Testis (tissue), 2 donors: ENCODE measurements at regions not wholly inside any gene's neighbourhood (a gene's known extent, or its start where the extent isn't known, plus 50 kb on each side); places are given as distances from the start of the nearest gene placed in this dataset.

Experiments
- DNase-seq: peaks from one replicate; pipeline ENCODE4 v3.0.0-alpha.2; 2019
- H3K27ac ChIP-seq, 2 donors: fragments of 200-600 bp; sonication (generic); one replicate each; pipeline ENCODE4 v1.5.1; 2019
- H3K27me3 ChIP-seq: fragments of 200-600 bp; sonication (generic); one replicate; pipeline ENCODE4 v1.5.1; 2019
- H3K36me3 ChIP-seq: fragments of 200-600 bp; sonication (generic); one replicate; pipeline ENCODE4 v1.5.1; 2017; ENCODE audit warnings: low read depth; ENCODE audit errors: missing control alignments
- H3K4me1 ChIP-seq: fragments of 200-600 bp; sonication (generic); one replicate; pipeline ENCODE4 v1.5.1; 2019
- H3K4me3 ChIP-seq, 2 donors: fragments of 200-600 bp; sonication (generic); one replicate each; pipeline ENCODE4 v1.5.1; 2017 to 2019
- H3K9me3 ChIP-seq: fragments of 200-600 bp; sonication (generic); one replicate; pipeline ENCODE4 v1.5.1; 2017
- CTCF ChIP-seq, 3 experiments: fragments of 450-650 bp in 2 of 3; fragments of 200-600 bp in 1 of 3; sonication (generic) in 1 of 3; IDR thresholded peaks; one replicate each; pipeline ENCODE4 v1.5.1; 2016 to 2019; ENCODE audit warnings: antibody characterized with exemption in 3 of 3, mild to moderate bottlenecking in 2 of 3, moderate library complexity in 1 of 3
- POLR2A ChIP-seq: fragments of 450-650 bp; IDR thresholded peaks from one replicate; pipeline ENCODE4 v1.6.1; 2017; ENCODE audit warnings: antibody characterized with exemption, mild to moderate bottlenecking, moderate library complexity
- WGBS, 2 donors: methylation state at CpG; one replicate each; pipeline ENCODE4 v1.1.5; 2018; 5-methylcytosine and 5-hydroxymethylcytosine counted together
- intact Hi-C: fragments of 100-400 bp; cut with DNase I; formaldehyde crosslinking; loops from one replicate; pipeline ENCODE4 v1.15.1; 2023; ENCODE audit warnings: low total_unique reads

GRCh38 chr13:84649853-84650252 lies 767.6 kb upstream of the SLITRK1 start:
- Histone ChIP-seq H3K27ac (no peak overlapping the region), H3K4me3 (no peak overlapping the region), H3K9me3 (no peaks in the 10 kb centered on the region), H3K36me3 (no peaks in the 10 kb centered on the region), H3K27me3 (no peaks in the 10 kb centered on the region), H3K4me1 (no peaks in the 10 kb centered on the region)
- no peak for DNase-seq
- 60 to 65% methylated on average over 4 of the region's 4 CpGs for WGBS, 2 donors
- TF ChIP-seq CTCF (IDR thresholded peaks at IDR 0.05) = no peak
- no peak for TF ChIP-seq POLR2A
- intact Hi-C loops = no loop called here

- TF ChIP-seq CTCF (IDR thresholded peaks at IDR 0.05) (no peak), POLR2A (no peak)
- Histone ChIP-seq H3K9me3 (no peaks in the 10 kb centered on the region), H3K27ac (no peak overlapping the region), H3K4me3 (no peak overlapping the region), H3K27me3 (no peaks in the 10 kb centered on the region), H3K36me3 (no peaks in the 10 kb centered on the region), H3K4me1 (no peaks in the 10 kb centered on the region)
- intact Hi-C loops = no loop called here
- WGBS, 2 donors = 76 to 80% methylated on average over 2 of the region's 2 CpGs
- no peak for DNase-seq
Observed at GRCh38 chr13:84648069-84648640, 765.9 kb upstream of the SLITRK1 start.

- H3K9me3 ChIP-seq = no peaks in the 10 kb centered on the region
- H3K27ac ChIP-seq = no peak overlapping the region
- intact Hi-C loops = no loop called here
- H3K4me1 ChIP-seq = no peaks in the 10 kb centered on the region
- no peaks in the 10 kb centered on the region for H3K27me3 ChIP-seq
- H3K36me3 ChIP-seq = no peaks in the 10 kb centered on the region
- TF ChIP-seq CTCF (IDR thresholded peaks at IDR 0.05) (no peak), POLR2A (no peak)
- H3K4me3 ChIP-seq = no peak overlapping the region
- DNase-seq = no peak
- 74 to 81% methylated on average over 3 of the region's 3 CpGs for WGBS, 2 donors
Observed at GRCh38 chr13:84646957-84647356, 764.7 kb upstream of the SLITRK1 start.

GRCh38 chr13:84645196-84646012 lies 763.1 kb upstream of the SLITRK1 start:
- intact Hi-C loops = no loop called here
- 63 to 66% methylated on average over 4 of the region's 4 CpGs for WGBS, 2 donors

More at GRCh38 chr13:84645196-84646012, 763.1 kb upstream of the SLITRK1 start:
- H3K27me3 ChIP-seq = no peaks in the 10 kb centered on the region
- no peak overlapping the region for H3K27ac ChIP-seq
- H3K4me3 ChIP-seq = no peak overlapping the region
- no peak for DNase-seq
- H3K36me3 ChIP-seq = no peaks in the 10 kb centered on the region
- TF ChIP-seq CTCF (IDR thresholded peaks at IDR 0.05) (no peak), POLR2A (no peak)
- no peaks in the 10 kb centered on the region for H3K9me3 ChIP-seq
- no peaks in the 10 kb centered on the region for H3K4me1 ChIP-seq
